ENCODE measurements at regions not wholly inside any gene's neighbourhood (a gene's known extent, or its start where the extent isn't known, plus 50 kb on each side); places are given as distances from the start of the nearest gene placed in this dataset.

- no peak for DNase-seq
These were observed 179.9 kb downstream of the NPHP4 start for GRCh38 chr1:5812295-5812694.

- peak; percentile 61 for DNase-seq
These were observed 180.8 kb downstream of the NPHP4 start for GRCh38 chr1:5811419-5811818.

- no peak for DNase-seq
These were observed 181.5 kb downstream of the NPHP4 start for GRCh38 chr1:5810553-5811270.

GRCh38 chr1:5810131-5810530, 182.1 kb downstream of the NPHP4 start:
- no peak for DNase-seq

GRCh38 chr1:5809207-5809788, 182.9 kb downstream of the NPHP4 start:
- no peak for DNase-seq

GRCh38 chr1:5803851-5804250, 188.4 kb downstream of the NPHP4 start:
- DNase-seq: no peak

- no peak for DNase-seq
These were observed 189.6 kb downstream of the NPHP4 start for GRCh38 chr1:5802606-5803005.

GRCh38 chr1:5798904-5799303, 193.3 kb downstream of the NPHP4 start:
- no peak for DNase-seq

- DNase-seq: peak; percentile 72
These were observed 194.0 kb downstream of the NPHP4 start for GRCh38 chr1:5798151-5798730.

- DNase-seq: no peak
These were observed 196.2 kb downstream of the NPHP4 start for GRCh38 chr1:5796028-5796427.

GRCh38 chr1:5794279-5794678, 197.9 kb downstream of the NPHP4 start:
- no peak for DNase-seq

- peak; percentile 16 for DNase-seq
These were observed 198.7 kb downstream of the NPHP4 start for GRCh38 chr1:5793516-5793915.

- no peak for DNase-seq
These were observed 211.1 kb downstream of the NPHP4 start for GRCh38 chr1:5781079-5781478.

GRCh38 chr1:5780324-5780716, 211.9 kb downstream of the NPHP4 start:
- no peak for DNase-seq

GRCh38 chr1:5779608-5780323, 212.5 kb downstream of the NPHP4 start:
- no peak for DNase-seq

- no peak for DNase-seq
These were observed 216.1 kb downstream of the NPHP4 start for GRCh38 chr1:5776035-5776550.

GRCh38 chr1:5774019-5774418, 218.2 kb downstream of the NPHP4 start:
- DNase-seq: peak; percentile 64

- DNase-seq: no peak
These were observed 220.4 kb downstream of the NPHP4 start for GRCh38 chr1:5771788-5772187.

- peak; percentile 87 for DNase-seq
These were observed 221.1 kb downstream of the NPHP4 start for GRCh38 chr1:5770981-5771765.

GRCh38 chr1:5769760-5770159, 222.5 kb downstream of the NPHP4 start:
- DNase-seq: no peak

GRCh38 chr1:5769146-5769545, 223.1 kb downstream of the NPHP4 start:
- no peak for DNase-seq

- no peak for DNase-seq
These were observed 224.2 kb downstream of the NPHP4 start for GRCh38 chr1:5768014-5768413.

- peak; percentile 43 for DNase-seq
These were observed 225.2 kb downstream of the NPHP4 start for GRCh38 chr1:5766996-5767395.
